ENCODE measurements at regions not wholly inside any gene's neighbourhood (a gene's known extent, or its start where the extent isn't known, plus 50 kb on each side); places are given as distances from the start of the nearest gene placed in this dataset.

DNA sequence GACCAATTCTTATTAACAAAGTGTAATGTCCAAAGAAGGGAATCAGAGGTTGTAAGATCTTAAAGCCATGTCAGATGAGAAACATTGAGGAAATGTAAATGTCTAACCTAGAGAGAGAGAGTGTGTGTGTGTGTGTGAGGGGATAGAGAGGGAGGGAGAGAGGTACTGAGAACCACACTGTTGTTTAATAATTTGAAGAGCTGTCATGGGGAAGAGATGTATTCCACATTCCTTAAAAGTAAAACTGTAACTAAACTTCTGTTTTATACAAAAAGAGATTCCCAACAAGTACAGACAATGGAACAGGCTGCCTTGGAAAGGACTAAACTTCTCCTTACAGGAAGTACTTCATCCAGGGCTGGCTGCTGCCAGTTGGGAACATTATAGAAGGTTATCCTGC is 68.9 kb upstream of the BOC start:
- H3K9me3 ChIP-seq (replicated peaks in 1 of 2; ENCODE audit: control insufficient read depth in 2 of 2, insufficient read depth in 1 of 2, low read depth in 1 of 2, low read length in 2 of 2) = peaks cover 0 to 7% of the 10 kb centered on the region in 2 donors
- no peak overlapping the region for H2BK15ac ChIP-seq (ENCODE audit: low read length)
- H3K27me3 ChIP-seq (ENCODE audit: control insufficient read depth in 3 of 3, insufficient read depth in 3 of 3, low read depth in 1 of 3, low read length in 3 of 3) = no peaks in the 10 kb centered on the region
- H3K79me1 ChIP-seq (ENCODE audit: low read depth, low read length) = no peaks in the 10 kb centered on the region
- DNase-seq (ENCODE audit: low spot score) = no peak
- H3K18ac ChIP-seq (ENCODE audit: low read length) = no peak overlapping the region
- no peak overlapping the region for H2AK5ac ChIP-seq (ENCODE audit: low read depth, low read length)
- no peak overlapping the region for H3K4ac ChIP-seq (ENCODE audit: low read length)
- no peak overlapping the region for H2BK5ac ChIP-seq (ENCODE audit: low read length)
- no peak overlapping the region for H3K4me3 ChIP-seq (ENCODE audit: low read length in 2 of 2)
- no peak overlapping the region for H2BK120ac ChIP-seq (ENCODE audit: low read depth, low read length)
- H4K8ac ChIP-seq (ENCODE audit: low read depth, low read length) = no peak overlapping the region
- no peak overlapping the region for H4K91ac ChIP-seq (ENCODE audit: low read depth, low read length, poor library complexity)
- H3K36me3 ChIP-seq (replicated peaks in 1 of 2; ENCODE audit: control insufficient read depth in 2 of 2, insufficient read depth in 2 of 2, low read length in 2 of 2) = no peaks in the 10 kb centered on the region
- H2AFZ ChIP-seq (ENCODE audit: low read length) = no peak overlapping the region
- peaks cover 0 to 2% of the 10 kb centered on the region in 2 donors for H3K4me1 ChIP-seq (ENCODE audit: control insufficient read depth in 2 of 2, insufficient read depth in 1 of 2, low read depth in 1 of 2, low read length in 2 of 2)
- H3K23ac ChIP-seq (ENCODE audit: low read depth, low read length, poor library complexity) = no peak overlapping the region
- no peak overlapping the region for H2BK12ac ChIP-seq (ENCODE audit: low read length)
- no peak overlapping the region for H3K14ac ChIP-seq (ENCODE audit: low read length)
- no peak overlapping the region for H3K4me2 ChIP-seq (ENCODE audit: insufficient read depth, low read length, poor library complexity, severe bottlenecking)
- H3K9ac ChIP-seq (ENCODE audit: low read depth, low read length, poor library complexity) = no peak overlapping the region
- no peak overlapping the region for H3K27ac ChIP-seq (replicated peaks; ENCODE audit: low read length)

DNA sequence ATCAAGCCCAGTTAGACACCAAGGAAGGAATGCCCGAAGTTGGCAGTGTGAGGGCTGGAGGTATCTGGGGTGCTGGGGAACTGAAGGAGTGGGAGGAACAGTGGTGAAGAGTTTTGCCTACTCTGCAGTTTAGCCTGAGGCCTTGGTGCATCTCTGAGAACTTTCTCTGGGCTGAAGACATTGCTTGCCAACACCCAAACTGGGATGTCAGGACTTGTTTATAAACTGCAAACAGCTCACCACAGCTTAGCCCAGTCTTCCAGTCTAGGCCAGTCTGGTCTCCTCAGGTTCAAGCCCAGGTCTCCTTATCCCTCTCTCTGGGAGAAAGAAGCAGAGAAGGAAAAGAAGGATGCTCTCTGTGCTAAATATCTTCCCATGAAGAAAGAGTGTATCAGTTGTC is 68.0 kb upstream of the BOC start:
- no peak for DNase-seq (ENCODE audit: low spot score)

DNA sequence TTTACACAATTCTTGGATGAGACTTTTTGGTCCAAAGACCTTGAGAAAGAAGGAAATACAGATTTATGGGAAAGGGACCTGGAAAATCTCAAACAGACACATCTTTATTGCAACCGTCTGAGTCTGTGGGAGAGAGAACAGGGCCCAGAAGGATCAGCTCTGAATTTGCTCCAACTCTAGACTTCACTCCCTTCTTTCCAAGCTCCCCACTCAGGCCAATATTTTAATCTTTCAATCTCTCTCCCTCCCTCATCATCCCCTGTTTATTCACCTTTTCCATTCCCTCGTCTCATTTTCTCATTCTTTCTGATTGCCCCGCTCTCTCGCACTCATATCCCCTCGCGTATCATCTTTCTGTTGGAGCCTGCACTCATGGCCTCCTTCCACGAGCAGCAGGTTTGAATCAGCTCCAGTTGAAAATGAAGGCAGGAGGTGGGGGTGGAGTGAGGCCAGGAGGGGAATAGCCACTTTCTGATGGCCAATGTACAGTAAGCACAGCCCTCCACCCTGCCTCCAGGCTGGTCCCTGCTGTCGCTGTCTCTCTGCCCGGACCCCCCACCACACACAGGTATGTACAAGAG is 63.6 kb upstream of the BOC start:
- no peak overlapping the region for H4K8ac ChIP-seq (ENCODE audit: low read depth, low read length)
- H3K9ac ChIP-seq (ENCODE audit: low read depth, low read length, poor library complexity) = no peak overlapping the region
- no peak overlapping the region for H2BK120ac ChIP-seq (ENCODE audit: low read depth, low read length)
- no peak overlapping the region for H3K4me2 ChIP-seq (ENCODE audit: insufficient read depth, low read length, poor library complexity, severe bottlenecking)
- no peak overlapping the region for H3K23ac ChIP-seq (ENCODE audit: low read depth, low read length, poor library complexity)
- H2AK5ac ChIP-seq (ENCODE audit: low read depth, low read length) = no peak overlapping the region
- H3K4me3 ChIP-seq (ENCODE audit: low read length in 2 of 2) = no peak overlapping the region
- DNase-seq (ENCODE audit: low spot score) = no peak
- no peak overlapping the region for H4K91ac ChIP-seq (ENCODE audit: low read depth, low read length, poor library complexity)
- H2BK5ac ChIP-seq (ENCODE audit: low read length) = no peak overlapping the region
- no peak overlapping the region for H3K14ac ChIP-seq (ENCODE audit: low read length)
- peak overlapping the region; percentile 36 for H3K18ac ChIP-seq (ENCODE audit: low read length)
- no peaks in the 10 kb centered on the region for H3K79me1 ChIP-seq (ENCODE audit: low read depth, low read length)
- no peak overlapping the region for H2BK12ac ChIP-seq (ENCODE audit: low read length)
- no peak overlapping the region for H3K27ac ChIP-seq (replicated peaks; ENCODE audit: low read length)
- H3K27me3 ChIP-seq (ENCODE audit: control insufficient read depth in 3 of 3, insufficient read depth in 3 of 3, low read depth in 1 of 3, low read length in 3 of 3) = no peaks in the 10 kb centered on the region
- H3K9me3 ChIP-seq (replicated peaks in 1 of 2; ENCODE audit: control insufficient read depth in 2 of 2, insufficient read depth in 1 of 2, low read depth in 1 of 2, low read length in 2 of 2) = no peaks in the 10 kb centered on the region
- peaks cover 4 to 16% of the 10 kb centered on the region in 2 donors for H3K4me1 ChIP-seq (ENCODE audit: control insufficient read depth in 2 of 2, insufficient read depth in 1 of 2, low read depth in 1 of 2, low read length in 2 of 2)
- no peaks in the 10 kb centered on the region for H3K36me3 ChIP-seq (replicated peaks in 1 of 2; ENCODE audit: control insufficient read depth in 2 of 2, insufficient read depth in 2 of 2, low read length in 2 of 2)
- WGBS, 2 donors (ENCODE audit: extremely low coverage in 2 of 2, insufficient read length in 2 of 2, insufficient replicate concordance in 1 of 2) = 100% methylated on average over 2 of the region's 9 CpGs; no CpG with 5 or more reads in 1 of the 2 donors
- H3K4ac ChIP-seq (ENCODE audit: low read length) = no peak overlapping the region
- H2BK15ac ChIP-seq (ENCODE audit: low read length) = no peak overlapping the region
- no peak overlapping the region for H2AFZ ChIP-seq (ENCODE audit: low read length)

More for the DNA sequence above, 68.0 kb upstream of the BOC start:
- Histone ChIP-seq H3K23ac (ENCODE audit: low read depth, low read length, poor library complexity) (no peak overlapping the region), H3K36me3 (replicated peaks in 1 of 2; ENCODE audit: control insufficient read depth in 2 of 2, insufficient read depth in 2 of 2, low read length in 2 of 2) (no peaks in the 10 kb centered on the region), H2AFZ (ENCODE audit: low read length) (no peak overlapping the region), H4K8ac (ENCODE audit: low read depth, low read length) (no peak overlapping the region), H3K9me3 (replicated peaks in 1 of 2; ENCODE audit: control insufficient read depth in 2 of 2, insufficient read depth in 1 of 2, low read depth in 1 of 2, low read length in 2 of 2) (no peaks in the 10 kb centered on the region), H3K18ac (ENCODE audit: low read length) (no peak overlapping the region), H3K27me3 (ENCODE audit: control insufficient read depth in 3 of 3, insufficient read depth in 3 of 3, low read depth in 1 of 3, low read length in 3 of 3) (no peaks in the 10 kb centered on the region), H4K91ac (ENCODE audit: low read depth, low read length, poor library complexity) (no peak overlapping the region), H3K4me2 (ENCODE audit: insufficient read depth, low read length, poor library complexity, severe bottlenecking) (no peak overlapping the region), H3K4ac (ENCODE audit: low read length) (no peak overlapping the region), H3K27ac (replicated peaks; ENCODE audit: low read length) (no peak overlapping the region), H2BK120ac (ENCODE audit: low read depth, low read length) (no peak overlapping the region), H3K9ac (ENCODE audit: low read depth, low read length, poor library complexity) (no peak overlapping the region), H2BK15ac (ENCODE audit: low read length) (no peak overlapping the region), H3K4me1 (ENCODE audit: control insufficient read depth in 2 of 2, insufficient read depth in 1 of 2, low read depth in 1 of 2, low read length in 2 of 2) (peaks cover 0 to 2% of the 10 kb centered on the region in 2 donors), H2BK12ac (ENCODE audit: low read length) (no peak overlapping the region), H3K4me3 (ENCODE audit: low read length in 2 of 2) (no peak overlapping the region), H2BK5ac (ENCODE audit: low read length) (no peak overlapping the region), H3K14ac (ENCODE audit: low read length) (no peak overlapping the region), H2AK5ac (ENCODE audit: low read depth, low read length) (no peak overlapping the region), H3K79me1 (ENCODE audit: low read depth, low read length) (no peaks in the 10 kb centered on the region)
- no CpG with 5 or more reads among the region's 1 CpG for WGBS, 2 donors (ENCODE audit: extremely low coverage in 2 of 2, insufficient read length in 2 of 2, insufficient replicate concordance in 1 of 2)

GRCh38 chr3:113148284-113148683 is 63.1 kb upstream of the BOC start:
- Histone ChIP-seq H2AK5ac (ENCODE audit: low read depth, low read length) (no peak overlapping the region), H3K14ac (ENCODE audit: low read length) (no peak overlapping the region), H2BK5ac (ENCODE audit: low read length) (no peak overlapping the region), H2BK120ac (ENCODE audit: low read depth, low read length) (no peak overlapping the region), H4K8ac (ENCODE audit: low read depth, low read length) (no peak overlapping the region), H3K9ac (ENCODE audit: low read depth, low read length, poor library complexity) (no peak overlapping the region), H3K36me3 (replicated peaks in 1 of 2; ENCODE audit: control insufficient read depth in 2 of 2, insufficient read depth in 2 of 2, low read length in 2 of 2) (no peaks in the 10 kb centered on the region), H4K91ac (ENCODE audit: low read depth, low read length, poor library complexity) (no peak overlapping the region), H3K79me1 (ENCODE audit: low read depth, low read length) (no peaks in the 10 kb centered on the region), H3K4me1 (ENCODE audit: control insufficient read depth in 2 of 2, insufficient read depth in 1 of 2, low read depth in 1 of 2, low read length in 2 of 2) (peaks cover 4 to 17% of the 10 kb centered on the region in 2 donors), H3K4ac (ENCODE audit: low read length) (no peak overlapping the region), H3K4me3 (ENCODE audit: low read length in 2 of 2) (no peak overlapping the region), H2AFZ (ENCODE audit: low read length) (no peak overlapping the region), H2BK15ac (ENCODE audit: low read length) (no peak overlapping the region), H3K9me3 (replicated peaks in 1 of 2; ENCODE audit: control insufficient read depth in 2 of 2, insufficient read depth in 1 of 2, low read depth in 1 of 2, low read length in 2 of 2) (no peaks in the 10 kb centered on the region), H2BK12ac (ENCODE audit: low read length) (no peak overlapping the region), H3K23ac (ENCODE audit: low read depth, low read length, poor library complexity) (no peak overlapping the region), H3K27me3 (ENCODE audit: control insufficient read depth in 3 of 3, insufficient read depth in 3 of 3, low read depth in 1 of 3, low read length in 3 of 3) (no peaks in the 10 kb centered on the region), H3K18ac (ENCODE audit: low read length) (peak overlapping the region; percentile 37), H3K4me2 (ENCODE audit: insufficient read depth, low read length, poor library complexity, severe bottlenecking) (no peak overlapping the region), H3K27ac (replicated peaks; ENCODE audit: low read length) (no peak overlapping the region)
- DNase-seq (ENCODE audit: low spot score) = no peak
- no CpG with 5 or more reads among the region's 4 CpGs for WGBS, 2 donors (ENCODE audit: extremely low coverage in 2 of 2, insufficient read length in 2 of 2, insufficient replicate concordance in 1 of 2)

Data from neuronal stem cell (in vitro differentiated cells).